Adrenal gland (tissue), 9 donors: ENCODE measurements at regions not wholly inside any gene's neighbourhood (a gene's known extent, or its start where the extent isn't known, plus 50 kb on each side); places are given as distances from the start of the nearest gene placed in this dataset.
A peak's percentile ranks its signal among the peaks of the same experiment; 100 is the strongest.
"Not testable (repeated sequence)": the region's sequence is repeated elsewhere in the genome, so short reads cannot be mapped to it uniquely, and the experiment has no call there.

Experiments used
- DNase-seq, 7 donors: peaks; one replicate each; pipeline ENCODE4 v3.0.0-alpha.2; 2019 to 2020
- H3K27ac ChIP-seq, 5 donors: fragments of 200-600 bp; sonication (generic) in 4 of 5; 1 replicate in 3 of 5; 2 replicates in 2 of 5; pipeline versions ENCODE4 v1.5.1 to v1.8.0; 2016 to 2020; ENCODE audit warnings: mild to moderate bottlenecking in 1 of 5
- H3K27me3 ChIP-seq: fragments of 200-600 bp; 2 replicates; pipeline ENCODE4 v1.8.0; 2021
- H3K36me3 ChIP-seq, 2 donors: fragments of 200-600 bp; replicated peaks in 1 of 2; 1 replicate in 1 of 2; 2 replicates in 1 of 2; pipeline versions ENCODE4 v1.5.1 to v1.8.0; 2018 to 2022
- H3K4me1 ChIP-seq, 2 donors: fragments of 200-600 bp; replicated peaks in 1 of 2; 1 replicate in 1 of 2; 2 replicates in 1 of 2; pipeline versions ENCODE4 v1.5.1 to v1.8.0; 2018 to 2021
- H3K4me3 ChIP-seq, 4 donors: fragments of 200-600 bp; sonication (generic) in 3 of 4; one replicate each; pipeline ENCODE4 v1.5.1; 2016 to 2018
- H3K9me3 ChIP-seq, 3 donors: fragments of 200-600 bp; sonication (generic) in 1 of 3; replicated peaks in 1 of 3; 1 replicate in 2 of 3; 2 replicates in 1 of 3; pipeline versions ENCODE4 v1.5.1 to v1.8.0; 2016 to 2021
- whole genome bisulfite sequencing, 4 donors: extraction: QIAGEN DNeasy Blood & Tissue Kit in 2 of 4; methylation state at CpG; one replicate each; pipeline versions ENCODE4 v1.1.5 to v1.1.7; 2013 to 2017; 5-methylcytosine and 5-hydroxymethylcytosine counted together
- intact Hi-C, 2 donors: fragments of 100-400 bp; cut with DNase I; formaldehyde crosslinking; loops; one replicate each; pipeline versions ENCODE4 v1.14.1 to v1.15.0; 2022 to 2023
- donor health status: healthy with polysubstance abuse.
- donor health status: Bipolar disorder and iron deficiency.
- donor health status: DM: yes; HTN: yes; CAD: no.
- donor health status: DM: no; HTN: no; CAD: no.
- donor health status: DM: no; HTN: no; CAD: no.

DNA sequence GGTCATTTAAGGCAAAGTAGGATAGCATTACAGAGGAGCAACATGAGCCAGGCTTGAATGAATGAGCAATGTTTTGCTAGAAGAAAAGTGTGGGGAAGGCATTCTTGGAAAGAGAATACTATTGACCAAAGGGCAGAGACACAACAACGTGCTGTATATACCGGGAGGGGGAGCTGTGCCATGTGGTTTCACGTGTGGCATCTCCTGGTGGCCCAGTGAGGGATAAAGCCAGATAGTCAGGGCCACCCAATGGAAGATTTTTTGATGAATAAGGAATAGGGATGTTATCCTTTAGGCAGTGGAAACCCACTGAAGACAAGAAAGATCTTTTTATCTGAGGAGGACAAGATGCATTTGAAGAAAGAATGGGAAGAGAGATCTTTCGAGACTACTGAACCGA is 90.2 kb downstream of the ATP6V0E2 start:
- H3K27me3 ChIP-seq, H3K36me3 ChIP-seq, intact Hi-C loops, H3K27ac ChIP-seq, DNase-seq, H3K4me3 ChIP-seq, H3K9me3 ChIP-seq, H3K4me1 ChIP-seq: not testable (repeated sequence)
- WGBS, 4 donors, result 87 to 89% (median 88%) methylated on average over 4 to 5 of the region's 5 CpGs

DNA sequence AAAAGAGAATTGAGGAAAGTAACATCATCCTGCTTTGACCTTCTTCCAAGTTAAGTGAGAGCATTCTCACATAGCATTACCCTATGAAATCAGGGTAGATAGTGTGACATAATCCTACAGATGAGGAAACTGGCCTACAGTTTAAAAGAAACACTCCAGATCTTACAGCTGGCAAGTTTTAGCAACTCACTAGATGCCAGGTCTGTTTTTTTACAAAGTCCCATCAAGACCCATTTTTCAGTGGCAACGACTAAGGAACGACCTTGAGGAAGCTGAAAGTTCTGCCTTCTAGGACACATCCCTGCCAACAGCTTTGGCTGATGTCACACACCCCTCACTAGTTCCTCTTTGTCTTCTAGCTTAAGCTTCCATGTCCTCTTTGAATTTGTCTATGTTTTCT is 92.7 kb downstream of the ATP6V0E2 start:
- H3K9me3 ChIP-seq, H3K4me3 ChIP-seq, H3K27me3 ChIP-seq, H3K27ac ChIP-seq, intact Hi-C loops, H3K4me1 ChIP-seq, H3K36me3 ChIP-seq, DNase-seq: not testable (repeated sequence)
- 23 to 52% (median 46%) methylated on average over 2 of the region's 2 CpGs for WGBS, 4 donors

DNA sequence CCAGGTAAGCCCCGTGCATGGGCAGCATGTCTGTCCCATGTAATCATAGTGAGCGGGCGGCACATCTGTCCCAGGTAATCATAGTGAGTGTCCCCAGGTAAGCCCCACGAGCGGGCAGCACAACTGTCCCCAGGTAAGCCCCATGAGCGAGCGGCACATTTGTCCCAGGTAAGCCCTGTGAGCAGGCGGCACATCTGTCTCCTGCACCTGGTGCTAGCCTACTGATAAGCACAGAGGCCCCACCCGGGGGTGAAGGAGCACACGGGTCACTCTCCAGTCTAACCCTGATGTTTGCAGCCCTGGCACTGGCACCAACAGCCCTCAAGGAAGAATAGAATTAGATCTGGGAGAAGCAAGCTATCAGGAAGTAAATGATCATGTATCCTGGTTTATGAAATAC is 99.2 kb downstream of the ATP6V0E2 start:
- intact Hi-C loops, H3K36me3 ChIP-seq, H3K27ac ChIP-seq, H3K27me3 ChIP-seq, DNase-seq, H3K4me1 ChIP-seq, H3K9me3 ChIP-seq, H3K4me3 ChIP-seq: not testable (repeated sequence)
- 88 to 90% (median 89%) methylated on average over 10 of the region's 10 CpGs; no CpG with 5 or more reads in 1 of the 4 donors for WGBS, 4 donors

DNA sequence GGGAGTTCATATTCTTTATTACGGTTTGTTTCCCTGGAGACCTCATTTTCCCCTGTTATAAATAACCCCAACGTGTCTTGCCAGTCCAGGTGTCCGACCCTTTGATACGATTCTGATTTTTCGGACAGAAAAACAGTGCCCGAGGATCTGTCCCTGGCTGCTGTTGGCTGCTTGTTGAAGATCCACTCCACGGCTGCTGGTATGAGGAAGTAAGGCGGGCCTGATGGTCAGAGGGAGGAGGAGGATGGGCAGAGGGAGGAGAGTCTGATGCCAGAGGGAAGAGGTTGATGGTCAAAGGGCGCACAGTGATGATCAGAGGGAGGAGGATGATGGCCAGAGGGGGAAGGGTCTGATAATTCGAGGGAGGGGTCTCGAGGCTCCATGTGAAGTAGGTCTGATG is 99.9 kb downstream of the ATP6V0E2 start:
- H3K4me1 ChIP-seq, H3K36me3 ChIP-seq, H3K4me3 ChIP-seq, H3K9me3 ChIP-seq, H3K27ac ChIP-seq, intact Hi-C loops, DNase-seq, H3K27me3 ChIP-seq: not testable (repeated sequence)
- WGBS, 4 donors, result 85 to 92% (median 89%) methylated on average over 5 to 6 of the region's 11 CpGs

DNA sequence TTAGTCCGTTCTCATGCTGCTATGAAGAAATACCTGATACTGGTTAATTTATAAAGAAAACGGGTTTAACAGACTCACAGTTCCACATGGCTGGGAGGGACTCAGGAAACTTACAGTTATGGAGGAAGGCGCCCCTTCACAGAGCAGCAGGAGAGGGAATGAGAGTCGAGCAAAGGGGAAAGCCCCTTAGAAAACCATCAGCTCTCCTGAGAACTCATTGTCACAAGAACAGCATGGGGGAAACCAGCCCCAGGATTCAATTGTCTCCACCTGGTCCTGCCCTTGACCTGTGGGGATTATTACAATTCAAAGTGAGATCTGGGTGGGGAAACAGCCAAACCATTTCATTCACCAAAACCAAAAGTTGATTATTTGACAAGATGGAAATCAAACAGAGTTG is 101.8 kb downstream of the ATP6V0E2 start:
- H3K27ac ChIP-seq, H3K4me3 ChIP-seq, intact Hi-C loops, H3K27me3 ChIP-seq, H3K4me1 ChIP-seq, H3K9me3 ChIP-seq, DNase-seq, H3K36me3 ChIP-seq: not testable (repeated sequence)
- WGBS, 4 donors, result 41 to 63% (median 56%) methylated on average over 4 of the region's 4 CpGs

DNA sequence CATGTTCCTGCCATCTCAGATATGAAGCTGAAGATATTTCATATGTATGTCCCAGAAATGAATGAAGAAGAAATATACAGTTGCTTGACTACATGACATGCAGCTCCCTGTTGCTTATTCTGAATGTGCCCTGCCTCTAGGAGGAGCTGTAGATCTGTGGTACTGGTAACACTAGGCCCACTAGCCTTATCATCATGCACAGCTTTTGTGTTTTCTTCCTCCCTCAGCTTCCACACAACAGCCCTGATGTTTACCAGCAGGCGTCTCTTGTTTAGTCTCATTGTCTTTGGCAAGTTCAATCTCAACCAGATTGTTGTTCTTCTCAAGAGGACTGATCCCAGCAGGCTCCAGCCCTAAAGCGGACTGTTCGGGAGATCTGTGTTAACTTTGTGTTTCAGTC is 104.8 kb downstream of the ATP6V0E2 start:
- H3K27ac ChIP-seq, H3K9me3 ChIP-seq, H3K36me3 ChIP-seq, DNase-seq, H3K4me3 ChIP-seq, H3K27me3 ChIP-seq, H3K4me1 ChIP-seq, intact Hi-C loops: not testable (repeated sequence)
- 87 to 97% (median 89%) methylated on average over 3 of the region's 3 CpGs for WGBS, 4 donors

DNA sequence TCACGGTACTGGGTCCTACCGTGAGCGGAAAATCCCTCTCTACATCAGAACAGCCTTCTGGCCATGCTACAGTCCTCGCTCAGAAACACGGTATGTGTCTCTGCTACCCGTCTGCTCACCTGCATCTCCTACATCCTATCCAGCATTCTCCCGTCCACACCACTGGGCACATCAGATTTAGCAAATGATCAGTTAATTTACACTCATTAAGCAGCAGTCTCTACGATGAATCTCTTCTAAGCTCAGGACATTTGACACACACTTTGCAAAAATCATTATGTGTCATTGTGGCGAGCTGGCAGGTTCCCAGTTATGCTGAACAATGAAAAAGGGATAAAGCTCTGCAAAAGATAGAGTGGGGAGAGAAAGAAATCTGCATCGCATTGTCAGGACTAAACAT is 105.2 kb downstream of the ATP6V0E2 start:
- 79 to 91% (median 81%) methylated on average over 7 to 10 of the region's 10 CpGs for WGBS, 4 donors
- H3K4me1 ChIP-seq, intact Hi-C loops, H3K27ac ChIP-seq, H3K9me3 ChIP-seq, H3K36me3 ChIP-seq, H3K4me3 ChIP-seq, H3K27me3 ChIP-seq, DNase-seq: not testable (repeated sequence)

DNA sequence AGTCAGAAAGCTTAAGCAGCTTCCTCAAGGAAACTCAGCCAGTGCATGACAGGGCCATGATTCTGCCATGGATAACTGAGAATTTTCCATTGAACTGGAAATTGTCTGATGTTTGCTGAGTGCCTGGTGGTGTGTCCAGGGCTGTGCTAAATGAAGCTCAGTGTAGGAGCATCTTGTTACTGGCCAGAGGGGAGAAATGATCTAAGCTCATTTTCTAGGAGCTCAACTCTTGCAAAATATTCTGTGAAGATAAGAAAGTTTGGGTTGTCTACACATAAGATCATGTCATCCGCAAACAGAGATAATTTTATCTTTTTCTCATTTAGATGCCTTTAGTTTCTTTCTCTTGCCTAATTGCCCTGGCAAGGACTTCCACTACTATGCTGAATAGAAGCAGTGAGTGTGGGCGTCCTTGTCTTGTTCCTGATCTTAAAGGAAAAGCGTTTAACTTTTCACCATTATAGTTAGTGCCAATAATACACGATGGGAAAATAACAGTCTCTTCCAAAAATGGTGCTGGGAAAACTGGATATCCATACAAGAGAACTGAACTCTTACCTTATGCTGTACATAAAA is 108.9 kb downstream of the ATP6V0E2 start:
- peak in 2 of 7 donors; percentile 20 to 25 for DNase-seq
- H3K4me1 ChIP-seq, H3K36me3 ChIP-seq, intact Hi-C loops, H3K27me3 ChIP-seq, H3K27ac ChIP-seq, H3K9me3 ChIP-seq, H3K4me3 ChIP-seq: not testable (repeated sequence)
- 37 to 56% (median 50%) methylated on average over 4 of the region's 4 CpGs for WGBS, 4 donors

DNA sequence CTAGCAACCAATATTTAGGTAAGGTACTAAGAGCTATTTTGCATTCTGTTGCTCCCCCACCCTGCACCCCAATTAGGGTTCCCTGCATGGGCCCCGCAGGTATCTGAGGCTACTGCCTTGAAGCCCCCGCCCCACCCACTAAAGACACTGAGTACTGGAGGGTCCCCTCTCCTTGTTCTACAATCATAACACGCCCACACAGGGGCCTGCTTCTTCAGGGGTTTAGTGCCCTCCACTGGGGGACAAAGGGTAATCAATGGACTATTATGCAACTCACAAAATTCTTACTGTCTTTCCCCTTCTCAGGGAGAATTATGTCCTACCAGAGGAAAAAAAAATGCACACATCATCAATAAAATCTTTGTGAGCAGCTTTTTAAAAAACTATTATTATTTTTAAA is 113.1 kb downstream of the ATP6V0E2 start:
- H3K4me1 ChIP-seq, H3K27ac ChIP-seq, intact Hi-C loops, H3K36me3 ChIP-seq, H3K9me3 ChIP-seq, H3K4me3 ChIP-seq, DNase-seq, H3K27me3 ChIP-seq: not testable (repeated sequence)
- WGBS, 4 donors, result no CpG with 5 or more reads among the region's 3 CpGs

DNA sequence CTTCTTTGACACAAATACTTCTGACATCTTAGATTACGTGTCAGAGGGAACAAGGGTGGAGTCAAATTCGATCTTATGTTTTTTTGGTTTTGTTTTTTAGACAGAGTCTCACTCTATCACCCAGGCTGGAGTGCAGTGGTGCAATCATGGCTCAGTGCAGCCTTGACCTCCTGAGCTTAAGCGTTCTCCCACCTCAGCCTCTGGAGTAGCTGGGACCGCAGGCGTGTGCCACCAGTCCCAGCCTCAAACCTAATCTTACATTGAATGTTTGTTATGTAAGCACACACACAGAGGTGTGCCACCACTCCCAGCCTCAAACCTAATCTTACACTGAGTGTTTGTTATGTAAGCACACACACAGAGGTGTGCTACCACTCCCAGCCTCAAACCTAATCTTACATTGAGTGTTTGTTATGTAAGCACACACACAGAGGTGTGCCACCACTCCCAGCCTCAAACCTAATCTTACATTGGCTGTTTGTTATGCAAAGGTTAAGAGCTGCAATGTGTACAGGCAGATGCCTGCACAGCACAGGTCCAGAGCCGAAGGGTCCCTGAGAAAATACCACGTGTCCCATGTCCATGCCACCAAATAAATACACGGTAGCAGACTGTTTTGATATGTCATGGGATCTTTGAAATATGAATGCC is 118.0 kb downstream of the ATP6V0E2 start:
- H3K27me3 ChIP-seq, H3K4me1 ChIP-seq, H3K9me3 ChIP-seq, H3K27ac ChIP-seq, H3K36me3 ChIP-seq, intact Hi-C loops, H3K4me3 ChIP-seq: not testable (repeated sequence)
- WGBS, 4 donors, result 55 to 81% (median 71%) methylated on average over 7 to 8 of the region's 8 CpGs
- DNase-seq, result peak in 1 of 7 donors; percentile 13

DNA sequence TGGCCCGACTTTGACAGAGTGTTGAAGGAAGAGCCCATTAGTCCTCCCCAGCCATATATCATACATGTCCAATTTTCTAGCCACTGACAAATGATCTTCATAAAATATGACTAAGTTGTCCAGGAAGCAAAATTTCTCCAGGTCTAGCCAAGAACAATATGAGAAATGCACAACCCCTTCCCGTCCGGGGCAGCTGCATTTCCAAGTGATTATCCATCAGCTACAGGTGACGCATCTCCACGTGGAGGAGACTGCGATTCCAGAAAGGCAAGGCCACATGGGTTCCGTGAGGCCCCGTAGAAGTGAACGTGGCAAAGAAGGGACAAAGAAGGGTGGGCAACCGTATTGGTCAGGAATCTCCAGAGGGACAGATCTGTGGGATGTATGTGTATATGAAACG is 118.6 kb downstream of the ATP6V0E2 start:
- DNase-seq, intact Hi-C loops: not testable (repeated sequence)
- WGBS, 4 donors, result 74 to 83% (median 78%) methylated on average over 11 of the region's 11 CpGs

More for the DNA sequence above, 118.6 kb downstream of the ATP6V0E2 start:
- not testable (repeated sequence) for H3K27ac ChIP-seq, H3K4me3 ChIP-seq, H3K4me1 ChIP-seq, H3K36me3 ChIP-seq, H3K27me3 ChIP-seq, H3K9me3 ChIP-seq
